ENCODE measurements at regions not wholly inside any gene's neighbourhood (a gene's known extent, or its start where the extent isn't known, plus 50 kb on each side); places are given as distances from the start of the nearest gene placed in this dataset.
"Not testable (repeated sequence)": the region's sequence is repeated elsewhere in the genome, so short reads cannot be mapped to it uniquely, and the experiment has no call there.

DNA sequence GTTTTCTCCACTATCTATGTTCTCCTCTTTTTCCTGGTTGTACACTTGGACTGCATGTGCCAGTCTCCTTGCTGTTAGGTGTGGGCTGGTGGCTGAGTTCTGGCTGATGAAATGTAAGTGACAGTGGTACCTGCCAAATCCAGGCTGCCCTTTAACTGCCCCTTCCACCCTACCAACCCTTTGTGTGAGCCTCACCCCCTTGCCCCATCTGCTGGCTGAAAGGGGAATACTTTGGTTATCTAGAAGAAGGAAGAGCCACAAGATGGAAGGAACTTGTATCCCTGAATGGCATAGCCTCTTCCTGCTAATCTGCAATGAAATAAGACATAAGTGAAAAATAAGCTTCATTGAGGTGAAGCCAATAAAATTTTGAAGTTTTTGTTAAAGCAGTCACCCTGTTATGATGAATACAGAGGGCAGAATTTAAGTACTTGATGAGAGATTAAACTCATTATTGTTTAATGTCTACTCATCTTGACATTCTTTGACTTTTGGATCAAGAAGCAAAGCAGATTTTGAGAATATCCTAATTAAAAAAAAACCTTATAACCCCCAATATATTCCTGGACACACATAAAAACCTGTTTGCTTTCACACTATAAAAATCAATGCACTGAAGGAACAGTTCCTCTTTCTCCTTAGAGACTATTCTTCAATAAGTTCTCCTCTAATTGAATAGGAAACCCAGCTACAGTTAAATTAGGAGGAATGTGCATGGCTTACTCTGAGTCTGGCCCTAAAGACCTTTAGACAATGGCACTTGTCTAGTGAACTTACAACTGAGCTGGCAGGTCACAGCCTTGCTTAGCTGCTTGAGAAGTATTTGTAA is 262.6 kb upstream of the BTG1 start:
- H3K4me1 Mint-ChIP-seq (ENCODE audit: unreplicated experiment) = peaks cover 14% of the 10 kb centered on the region
- H3K27ac Mint-ChIP-seq (ENCODE audit: unreplicated experiment) = no peak overlapping the region
- H3K4me3 Mint-ChIP-seq (ENCODE audit: unreplicated experiment) = no peak overlapping the region
- no peaks in the 10 kb centered on the region for H3K9me3 Mint-ChIP-seq (ENCODE audit: unreplicated experiment)
- no peaks in the 10 kb centered on the region for H3K27me3 Mint-ChIP-seq (ENCODE audit: unreplicated experiment)
- peak; percentile 21 for TF ChIP-seq CTCF (IDR thresholded peaks at IDR 0.05; ENCODE audit: unreplicated experiment)
- no peaks in the 10 kb centered on the region for H3K36me3 Mint-ChIP-seq (ENCODE audit: low read depth, unreplicated experiment)
- DNase-seq (ENCODE audit: low spot score) = peak; percentile 39

- DNase-seq (ENCODE audit: low spot score); H3K36me3 Mint-ChIP-seq (ENCODE audit: low read depth, unreplicated experiment); H3K4me3 Mint-ChIP-seq (ENCODE audit: unreplicated experiment); H3K27ac Mint-ChIP-seq (ENCODE audit: unreplicated experiment); H3K9me3 Mint-ChIP-seq (ENCODE audit: unreplicated experiment); H3K4me1 Mint-ChIP-seq (ENCODE audit: unreplicated experiment); H3K27me3 Mint-ChIP-seq (ENCODE audit: unreplicated experiment): not testable (repeated sequence)
Observed at GRCh38 chr12:92406404-92407070, 260.9 kb upstream of the BTG1 start.

DNA sequence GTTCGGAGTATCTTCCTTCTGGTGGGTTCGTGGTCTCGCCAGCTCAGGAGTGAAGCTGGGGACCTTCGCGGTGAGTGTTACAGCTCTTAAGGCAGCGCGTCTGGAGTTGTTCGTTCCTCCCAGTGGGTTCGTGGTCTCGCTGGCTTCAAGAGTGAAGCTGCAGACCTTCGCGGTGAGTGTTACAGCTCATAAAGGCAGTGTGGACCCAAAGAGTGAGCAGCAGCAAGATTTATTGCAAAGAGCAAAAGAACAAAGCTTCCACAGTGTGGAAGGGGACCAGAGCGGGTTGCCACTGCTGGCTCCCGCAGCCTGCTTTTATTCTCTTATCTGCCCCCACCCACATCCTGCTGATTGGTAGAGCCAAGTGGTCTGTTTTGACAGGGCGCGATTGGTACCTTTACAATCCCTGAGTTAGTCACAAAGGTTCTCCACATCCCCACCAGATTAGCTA is 260.2 kb upstream of the BTG1 start:
- not testable (repeated sequence) for H3K27me3 Mint-ChIP-seq (ENCODE audit: unreplicated experiment); H3K9me3 Mint-ChIP-seq (ENCODE audit: unreplicated experiment); H3K4me3 Mint-ChIP-seq (ENCODE audit: unreplicated experiment); H3K36me3 Mint-ChIP-seq (ENCODE audit: low read depth, unreplicated experiment); H3K4me1 Mint-ChIP-seq (ENCODE audit: unreplicated experiment); DNase-seq (ENCODE audit: low spot score)
- H3K27ac Mint-ChIP-seq (ENCODE audit: unreplicated experiment) = peak overlapping the region; percentile 14

DNA sequence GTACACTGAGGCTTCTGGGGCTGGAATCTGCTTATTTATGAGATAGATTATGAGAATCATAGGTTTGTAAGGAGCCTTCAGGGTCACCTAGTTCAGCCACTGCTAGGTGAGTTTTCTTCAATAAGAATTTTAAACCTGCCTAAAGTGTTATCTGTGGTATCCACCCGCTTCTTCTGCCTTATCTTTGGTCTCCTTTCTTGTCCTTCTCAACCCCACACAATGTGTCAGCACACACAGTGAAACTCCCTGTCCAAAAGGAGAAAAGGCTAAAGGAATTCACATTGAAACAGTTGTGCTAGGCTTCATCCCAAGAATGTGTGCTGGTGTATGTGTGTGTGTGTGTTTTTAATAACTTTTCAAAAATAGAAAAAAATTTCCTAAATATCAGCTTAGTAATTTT is 259.3 kb upstream of the BTG1 start:
- H3K27ac Mint-ChIP-seq (ENCODE audit: unreplicated experiment) = no peak overlapping the region
- no peaks in the 10 kb centered on the region for H3K27me3 Mint-ChIP-seq (ENCODE audit: unreplicated experiment)
- no peaks in the 10 kb centered on the region for H3K36me3 Mint-ChIP-seq (ENCODE audit: low read depth, unreplicated experiment)
- peaks cover 4% of the 10 kb centered on the region for H3K4me1 Mint-ChIP-seq (ENCODE audit: unreplicated experiment)
- no peak for DNase-seq (ENCODE audit: low spot score)
- H3K9me3 Mint-ChIP-seq (ENCODE audit: unreplicated experiment) = no peaks in the 10 kb centered on the region
- TF ChIP-seq CTCF (IDR thresholded peaks at IDR 0.05; ENCODE audit: unreplicated experiment) = no peak
- H3K4me3 Mint-ChIP-seq (ENCODE audit: unreplicated experiment) = no peak overlapping the region

DNA sequence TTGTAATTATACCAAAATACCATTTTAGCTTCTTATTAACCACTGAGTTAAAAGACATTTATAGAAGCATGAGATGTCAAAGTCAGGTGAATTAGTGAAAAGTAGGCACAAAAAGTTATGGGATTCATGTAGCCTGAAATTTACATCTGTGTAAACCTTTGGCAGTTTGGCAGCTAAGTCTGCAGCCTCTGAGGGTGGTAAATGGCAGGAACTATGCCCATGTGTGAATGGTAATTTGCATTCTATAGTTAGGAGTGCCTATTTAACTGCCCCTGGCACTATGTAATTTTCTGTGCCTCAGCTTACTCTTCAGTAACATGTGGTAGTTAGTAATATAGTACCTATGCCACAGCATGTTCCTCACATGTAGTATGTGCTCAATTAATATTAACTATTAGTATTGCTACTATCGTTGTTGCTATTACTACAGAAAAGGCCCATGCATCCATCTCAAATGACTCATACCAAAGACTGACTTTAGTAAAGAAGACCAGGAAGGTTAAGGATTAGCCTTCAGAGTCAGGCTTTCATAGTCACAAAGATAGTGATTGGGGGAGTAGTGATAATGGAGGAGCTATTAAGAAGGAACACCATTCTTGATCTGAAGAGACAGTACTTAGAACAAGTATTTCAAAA is 258.7 kb upstream of the BTG1 start:
- Mint-ChIP-seq H3K36me3 (ENCODE audit: low read depth, unreplicated experiment) (no peaks in the 10 kb centered on the region), H3K4me3 (ENCODE audit: unreplicated experiment) (no peak overlapping the region), H3K4me1 (ENCODE audit: unreplicated experiment) (peaks cover 4% of the 10 kb centered on the region), H3K27ac (ENCODE audit: unreplicated experiment) (no peak overlapping the region), H3K9me3 (ENCODE audit: unreplicated experiment) (no peaks in the 10 kb centered on the region), H3K27me3 (ENCODE audit: unreplicated experiment) (no peaks in the 10 kb centered on the region)
- no peak for TF ChIP-seq CTCF (IDR thresholded peaks at IDR 0.05; ENCODE audit: unreplicated experiment)
- no peak for DNase-seq (ENCODE audit: low spot score)
